Thoracic aorta (tissue), 2 donors: ENCODE measurements at regions not wholly inside any gene's neighbourhood (a gene's known extent, or its start where the extent isn't known, plus 50 kb on each side); places are given as distances from the start of the nearest gene placed in this dataset.

ENCODE experiments used
- ATAC-seq: fragments of 150-250 bp; one replicate; pipeline ENCODE4 v1.8.0; 2017; ENCODE audit warnings: low read depth; ENCODE audit not compliant: insufficient number of reproducible peaks, low FRiP score
- DNase-seq: peaks from one replicate; pipeline ENCODE4 v3.0.0-alpha.2; 2020; ENCODE audit warnings: low spot score
- H3K27ac ChIP-seq, 2 donors: fragments of 200-600 bp; sonication (generic); 1 replicate in 1 of 2; 2 replicates in 1 of 2; pipeline ENCODE4 v1.5.1; 2016; ENCODE audit warnings: mild to moderate bottlenecking in 2 of 2, moderate library complexity in 2 of 2
- H3K27me3 ChIP-seq: fragments of 200-600 bp; sonication (generic); replicated peaks from 2 replicates; pipeline ENCODE4 v1.6.0; 2016; ENCODE audit warnings: mild to moderate bottlenecking; ENCODE audit not compliant: insufficient read depth
- H3K36me3 ChIP-seq: fragments of 200-600 bp; sonication (generic); one replicate; pipeline ENCODE4 v1.5.1; 2016
- H3K4me1 ChIP-seq, 2 donors: fragments of 200-600 bp; sonication (generic); 1 replicate in 1 of 2; 2 replicates in 1 of 2; pipeline versions ENCODE4 v1.5.1 to v1.6.0; 2016; ENCODE audit warnings: low read depth in 2 of 2, mild to moderate bottlenecking in 1 of 2; ENCODE audit not compliant: control insufficient read depth in 1 of 2
- H3K4me3 ChIP-seq: fragments of 200-600 bp; sonication (generic); 2 replicates; pipeline ENCODE4 v1.5.1; 2016; ENCODE audit warnings: mild to moderate bottlenecking
- H3K9me3 ChIP-seq: fragments of 200-600 bp; sonication (generic); 2 replicates; pipeline ENCODE4 v1.5.1; 2016
- TF ChIP-seq, protein P1 (sequence below): fragments of 200-600 bp; sonication (generic); IDR thresholded peaks from one replicate; pipeline ENCODE4 v1.5.1; 2019; ENCODE audit warnings: antibody characterized with exemption

DNA sequence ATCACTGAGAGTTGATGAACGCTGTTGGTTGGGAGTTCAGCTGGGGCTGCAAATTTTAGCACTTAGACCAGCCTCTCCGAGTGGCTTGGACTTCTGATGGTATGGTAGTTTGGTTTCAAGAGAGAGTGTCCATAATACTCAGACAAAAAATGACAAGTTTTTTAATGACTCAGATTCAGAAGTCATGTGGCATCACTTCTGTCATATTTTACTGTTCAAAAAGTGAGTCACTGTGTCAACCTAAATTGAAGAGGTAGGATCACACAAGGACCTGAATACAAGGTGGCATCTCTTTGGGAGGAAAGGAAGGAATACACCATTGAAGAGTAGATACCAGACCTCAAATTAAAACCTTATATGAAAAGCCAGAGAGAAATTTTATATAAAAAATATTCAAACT lies 99.1 kb upstream of the CHMP2B start:
- TF ChIP-seq, protein P1, sequence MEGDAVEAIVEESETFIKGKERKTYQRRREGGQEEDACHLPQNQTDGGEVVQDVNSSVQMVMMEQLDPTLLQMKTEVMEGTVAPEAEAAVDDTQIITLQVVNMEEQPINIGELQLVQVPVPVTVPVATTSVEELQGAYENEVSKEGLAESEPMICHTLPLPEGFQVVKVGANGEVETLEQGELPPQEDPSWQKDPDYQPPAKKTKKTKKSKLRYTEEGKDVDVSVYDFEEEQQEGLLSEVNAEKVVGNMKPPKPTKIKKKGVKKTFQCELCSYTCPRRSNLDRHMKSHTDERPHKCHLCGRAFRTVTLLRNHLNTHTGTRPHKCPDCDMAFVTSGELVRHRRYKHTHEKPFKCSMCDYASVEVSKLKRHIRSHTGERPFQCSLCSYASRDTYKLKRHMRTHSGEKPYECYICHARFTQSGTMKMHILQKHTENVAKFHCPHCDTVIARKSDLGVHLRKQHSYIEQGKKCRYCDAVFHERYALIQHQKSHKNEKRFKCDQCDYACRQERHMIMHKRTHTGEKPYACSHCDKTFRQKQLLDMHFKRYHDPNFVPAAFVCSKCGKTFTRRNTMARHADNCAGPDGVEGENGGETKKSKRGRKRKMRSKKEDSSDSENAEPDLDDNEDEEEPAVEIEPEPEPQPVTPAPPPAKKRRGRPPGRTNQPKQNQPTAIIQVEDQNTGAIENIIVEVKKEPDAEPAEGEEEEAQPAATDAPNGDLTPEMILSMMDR, result no peak
- H3K27ac ChIP-seq, result no peak overlapping the region
- no peaks in the 10 kb centered on the region for H3K27me3 ChIP-seq
- no peak for DNase-seq
- H3K36me3 ChIP-seq, result no peaks in the 10 kb centered on the region
- no peak for ATAC-seq
- H3K4me3 ChIP-seq, result no peak overlapping the region
- H3K9me3 ChIP-seq, result no peaks in the 10 kb centered on the region
- peaks cover 0 to 8% of the 10 kb centered on the region in 2 donors for H3K4me1 ChIP-seq

DNA sequence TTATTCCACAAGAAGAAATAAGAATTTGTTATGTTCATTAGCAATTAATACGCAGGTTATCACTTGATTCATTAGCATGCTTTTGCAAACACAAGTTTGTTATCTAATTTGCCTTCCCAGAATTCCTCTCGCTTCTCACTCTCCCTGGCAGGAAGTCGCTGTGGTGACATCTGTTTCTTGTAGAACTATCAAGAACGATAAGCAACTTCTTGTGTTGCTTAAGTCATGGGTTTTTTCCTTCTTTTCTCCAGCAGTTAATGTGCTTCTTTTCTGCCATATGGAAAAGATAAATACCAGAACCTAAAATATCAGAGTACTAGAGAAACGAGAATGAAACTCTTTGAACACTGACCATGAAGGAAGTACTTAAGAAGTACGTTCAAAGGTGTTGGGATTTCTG lies 99.8 kb upstream of the CHMP2B start:
- TF ChIP-seq, protein P1, result no peak
- H3K4me1 ChIP-seq, result peaks cover 0 to 8% of the 10 kb centered on the region in 2 donors
- H3K27ac ChIP-seq, result no peak overlapping the region
- no peaks in the 10 kb centered on the region for H3K27me3 ChIP-seq
- DNase-seq, result no peak
- no peaks in the 10 kb centered on the region for H3K9me3 ChIP-seq
- H3K4me3 ChIP-seq, result no peak overlapping the region
- no peaks in the 10 kb centered on the region for H3K36me3 ChIP-seq
- no peak for ATAC-seq

DNA sequence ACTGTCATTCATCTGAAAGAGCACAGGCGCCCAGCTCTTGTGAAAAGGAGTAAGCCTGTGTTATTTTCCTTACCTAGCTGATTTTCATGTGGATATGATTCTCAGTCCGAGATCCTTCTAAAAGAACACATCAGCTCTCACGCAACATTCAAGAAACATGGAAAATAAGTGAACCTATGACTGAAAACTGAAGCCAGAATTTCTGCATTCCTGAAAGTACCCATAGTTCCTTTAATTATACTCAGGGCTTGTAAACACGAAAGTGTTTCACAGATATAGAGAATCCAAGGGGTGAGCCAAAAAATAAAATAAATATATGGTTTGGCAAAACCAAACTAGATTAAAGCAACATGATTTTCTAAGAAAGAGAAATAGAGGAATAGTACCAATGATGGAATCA lies 100.8 kb upstream of the CHMP2B start:
- H3K27ac ChIP-seq, result no peak overlapping the region

DNA sequence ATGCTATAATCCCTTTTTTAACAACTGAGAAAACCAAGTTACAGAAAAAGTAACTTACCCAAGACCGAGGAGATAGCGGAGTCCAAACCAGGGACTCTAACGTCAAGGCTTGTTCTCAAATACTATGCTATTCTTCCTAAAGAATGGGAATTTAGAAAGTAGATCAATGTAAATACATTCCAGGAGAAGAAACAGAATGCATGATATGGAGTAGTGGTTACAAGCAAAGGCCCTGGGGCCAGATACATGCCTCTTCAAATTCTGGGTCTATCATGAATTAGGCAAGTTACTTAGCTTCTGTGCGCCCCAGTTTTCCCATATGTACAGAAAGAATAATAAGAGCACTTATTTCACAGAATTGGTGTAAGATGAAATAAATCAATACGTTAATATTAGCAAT lies 102.0 kb upstream of the CHMP2B start:
- H3K4me3 ChIP-seq, result no peak overlapping the region
- no peaks in the 10 kb centered on the region for H3K36me3 ChIP-seq
- TF ChIP-seq, protein P1, result no peak
- no peak for ATAC-seq
- no peaks in the 10 kb centered on the region for H3K27me3 ChIP-seq
- H3K27ac ChIP-seq, result no peak overlapping the region
- peaks cover 0 to 8% of the 10 kb centered on the region in 2 donors for H3K4me1 ChIP-seq
- DNase-seq, result no peak
- H3K9me3 ChIP-seq, result no peaks in the 10 kb centered on the region

More for the DNA sequence above, 100.8 kb upstream of the CHMP2B start:
- H3K4me3 ChIP-seq, result no peak overlapping the region
- H3K27me3 ChIP-seq, result no peaks in the 10 kb centered on the region
- DNase-seq, result no peak
- TF ChIP-seq, protein P1, result no peak
- no peak for ATAC-seq
- no peaks in the 10 kb centered on the region for H3K36me3 ChIP-seq
- peaks cover 0 to 8% of the 10 kb centered on the region in 2 donors for H3K4me1 ChIP-seq
- no peaks in the 10 kb centered on the region for H3K9me3 ChIP-seq

DNA sequence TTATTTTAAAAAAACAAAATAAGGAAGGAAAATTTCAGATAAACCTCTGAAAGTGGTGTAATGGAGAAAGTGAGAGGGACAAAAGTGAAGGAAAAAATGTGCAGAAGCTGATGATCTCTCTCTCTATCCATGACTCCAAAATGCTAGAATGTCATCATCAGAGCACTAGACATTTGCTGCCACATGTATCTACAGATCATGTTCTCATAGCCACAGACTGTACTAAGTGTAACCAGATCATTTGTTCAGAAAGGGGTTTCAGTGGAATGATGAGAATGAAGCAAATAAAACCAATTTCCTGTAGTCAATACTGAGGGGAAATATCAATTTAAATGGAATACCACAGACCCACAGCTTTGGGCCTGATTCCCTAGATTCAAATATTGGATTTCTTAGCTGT lies 104.3 kb upstream of the CHMP2B start:
- no peaks in the 10 kb centered on the region for H3K27me3 ChIP-seq
- ATAC-seq (no peak), DNase-seq (no peak)
- TF ChIP-seq, protein P1, result no peak
- no peaks in the 10 kb centered on the region for H3K36me3 ChIP-seq
- no peak overlapping the region for H3K4me3 ChIP-seq
- no peak overlapping the region for H3K27ac ChIP-seq
- H3K4me1 ChIP-seq, result peaks cover 0 to 8% of the 10 kb centered on the region in 2 donors
- H3K9me3 ChIP-seq, result no peaks in the 10 kb centered on the region
